HepG2 (cell line): ENCODE measurements at regions not wholly inside any gene's neighbourhood (a gene's known extent, or its start where the extent isn't known, plus 50 kb on each side); places are given as distances from the start of the nearest gene placed in this dataset.

ENCODE experiments used
- ISX ChIP-seq: sonication (generic); formaldehyde crosslinking; conservative IDR thresholded peaks from 2 replicates; pipeline ENCODE4 v1.5.0; 2020; ENCODE audit warnings: missing genetic modification reagents
- MYC ChIP-seq: sonication (generic); formaldehyde crosslinking; IDR thresholded peaks from 2 replicates; pipeline ENCODE4 v1.9.0; 2021; ENCODE audit warnings: missing genetic modification reagents, borderline replicate concordance
- NR2C2 ChIP-seq: sonication (generic); formaldehyde crosslinking; IDR thresholded peaks from 2 replicates; pipeline ENCODE4 v1.4.0; 2020; ENCODE audit warnings: missing genetic modification reagents, mild to moderate bottlenecking, moderate library complexity, borderline replicate concordance
- POGZ ChIP-seq: sonication (generic); formaldehyde crosslinking; IDR thresholded peaks from 2 replicates; pipeline ENCODE4 v1.4.0; 2020; ENCODE audit warnings: mild to moderate bottlenecking, missing genetic modification reagents
- SOX6 ChIP-seq, 2 experiments: fragments of 450-650 bp in 1 of 2; sonication (generic) in 1 of 2; formaldehyde crosslinking in 1 of 2; IDR thresholded peaks; 2 replicates each; pipeline versions ENCODE4 v1.4.0 to v1.6.1; 2017 to 2020; ENCODE audit warnings: antibody characterized with exemption in 1 of 2, mild to moderate bottlenecking in 1 of 2, missing genetic modification reagents in 1 of 2
- TGIF2 ChIP-seq: IDR thresholded peaks from 2 replicates; pipeline ENCODE4 v1.6.1; 2016; ENCODE audit warnings: control low read depth, missing compliant biosample characterization
- TOPORS ChIP-seq: sonication (generic); formaldehyde crosslinking; IDR thresholded peaks from 2 replicates; pipeline ENCODE4 v1.8.0; 2023; ENCODE audit warnings: mild to moderate bottlenecking, missing genetic modification reagents
- U2AF1 ChIP-seq: fragments of 200-400 bp; formaldehyde crosslinking; optimal IDR thresholded peaks from 2 replicates; pipeline ENCODE3; 2017; ENCODE audit warnings: mild to moderate bottlenecking, low read depth, low read length
- ZNF563 ChIP-seq: sonication (generic); formaldehyde crosslinking; IDR thresholded peaks from 2 replicates; pipeline ENCODE4 v1.8.0; 2022; ENCODE audit warnings: mild to moderate bottlenecking, moderate library complexity, missing genetic modification reagents
- ZNF678 ChIP-seq: sonication (generic); formaldehyde crosslinking; IDR thresholded peaks from 2 replicates; pipeline ENCODE4 v1.4.0; 2020; ENCODE audit warnings: mild to moderate bottlenecking, missing genetic modification reagents
- TF ChIP-seq, protein P1 (sequence below): sonication (generic); formaldehyde crosslinking; IDR thresholded peaks from 2 replicates; pipeline ENCODE4 v1.4.0; 2020; ENCODE audit warnings: mild to moderate bottlenecking, missing genetic modification reagents
- TF ChIP-seq, protein P2 (sequence below): sonication (generic); formaldehyde crosslinking; IDR thresholded peaks from 2 replicates; pipeline ENCODE4 v1.4.0; 2020; ENCODE audit warnings: missing genetic modification reagents
- TF ChIP-seq, protein P3 (sequence below): sonication (generic); formaldehyde crosslinking; IDR thresholded peaks from 2 replicates; pipeline ENCODE4 v1.4.0; 2020; ENCODE audit warnings: missing genetic modification reagents
- TF ChIP-seq, protein P4 (sequence below): sonication (generic); formaldehyde crosslinking; IDR thresholded peaks from 2 replicates; pipeline ENCODE4 v1.9.0; 2021; ENCODE audit warnings: missing genetic modification reagents, borderline replicate concordance
- TF ChIP-seq, protein P5 (sequence below): IDR thresholded peaks from 2 replicates; pipeline ENCODE4 v1.6.1; 2016; ENCODE audit warnings: missing compliant biosample characterization, missing genetic modification reagents, borderline replicate concordance
- TF ChIP-seq, protein P6 (sequence below): conservative IDR thresholded peaks from 2 replicates; pipeline ENCODE4 v1.6.1; 2018; ENCODE audit warnings: missing genetic modification reagents

DNA sequence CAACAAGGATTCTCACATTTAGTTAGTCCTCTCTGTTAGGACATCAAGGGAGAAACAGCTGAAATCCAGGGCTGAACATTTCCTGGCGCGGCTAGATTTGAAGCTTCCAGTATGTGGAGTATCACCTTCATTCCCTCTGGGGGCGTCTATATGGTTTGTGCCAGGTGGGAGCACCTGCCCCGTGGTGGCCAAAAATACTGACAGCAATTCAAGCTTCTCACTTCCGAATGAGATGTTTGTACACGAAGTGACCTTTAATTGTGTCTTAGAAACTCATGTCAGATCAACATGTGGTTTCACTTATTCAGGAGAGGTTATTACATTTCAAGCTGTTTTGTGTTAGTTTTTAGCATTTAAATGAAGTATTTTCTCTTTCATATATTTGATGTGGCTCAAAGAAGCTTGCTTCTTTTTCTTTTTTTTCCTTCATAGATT lies 67.3 kb upstream of the ZNF217 start (continued):
- TF ChIP-seq MYC, result no peak
- TF ChIP-seq ZNF678 (CRISPR knock-in tag), result no peak
- TF ChIP-seq, protein P1, sequence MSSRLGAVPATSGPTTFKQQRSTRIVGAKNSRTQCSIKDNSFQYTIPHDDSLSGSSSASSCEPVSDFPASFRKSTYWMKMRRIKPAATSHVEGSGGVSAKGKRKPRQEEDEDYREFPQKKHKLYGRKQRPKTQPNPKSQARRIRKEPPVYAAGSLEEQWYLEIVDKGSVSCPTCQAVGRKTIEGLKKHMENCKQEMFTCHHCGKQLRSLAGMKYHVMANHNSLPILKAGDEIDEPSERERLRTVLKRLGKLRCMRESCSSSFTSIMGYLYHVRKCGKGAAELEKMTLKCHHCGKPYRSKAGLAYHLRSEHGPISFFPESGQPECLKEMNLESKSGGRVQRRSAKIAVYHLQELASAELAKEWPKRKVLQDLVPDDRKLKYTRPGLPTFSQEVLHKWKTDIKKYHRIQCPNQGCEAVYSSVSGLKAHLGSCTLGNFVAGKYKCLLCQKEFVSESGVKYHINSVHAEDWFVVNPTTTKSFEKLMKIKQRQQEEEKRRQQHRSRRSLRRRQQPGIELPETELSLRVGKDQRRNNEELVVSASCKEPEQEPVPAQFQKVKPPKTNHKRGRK (CRISPR knock-in tag), result peak; percentile 76; the same call in 1 of the 2 replicates
- TF ChIP-seq, protein P2, sequence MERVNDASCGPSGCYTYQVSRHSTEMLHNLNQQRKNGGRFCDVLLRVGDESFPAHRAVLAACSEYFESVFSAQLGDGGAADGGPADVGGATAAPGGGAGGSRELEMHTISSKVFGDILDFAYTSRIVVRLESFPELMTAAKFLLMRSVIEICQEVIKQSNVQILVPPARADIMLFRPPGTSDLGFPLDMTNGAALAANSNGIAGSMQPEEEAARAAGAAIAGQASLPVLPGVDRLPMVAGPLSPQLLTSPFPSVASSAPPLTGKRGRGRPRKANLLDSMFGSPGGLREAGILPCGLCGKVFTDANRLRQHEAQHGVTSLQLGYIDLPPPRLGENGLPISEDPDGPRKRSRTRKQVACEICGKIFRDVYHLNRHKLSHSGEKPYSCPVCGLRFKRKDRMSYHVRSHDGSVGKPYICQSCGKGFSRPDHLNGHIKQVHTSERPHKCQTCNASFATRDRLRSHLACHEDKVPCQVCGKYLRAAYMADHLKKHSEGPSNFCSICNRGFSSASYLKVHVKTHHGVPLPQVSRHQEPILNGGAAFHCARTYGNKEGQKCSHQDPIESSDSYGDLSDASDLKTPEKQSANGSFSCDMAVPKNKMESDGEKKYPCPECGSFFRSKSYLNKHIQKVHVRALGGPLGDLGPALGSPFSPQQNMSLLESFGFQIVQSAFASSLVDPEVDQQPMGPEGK, result 0 out of 2 replicates have a peak, but pooled peaks have one; percentile 22
- TF ChIP-seq, protein P3, sequence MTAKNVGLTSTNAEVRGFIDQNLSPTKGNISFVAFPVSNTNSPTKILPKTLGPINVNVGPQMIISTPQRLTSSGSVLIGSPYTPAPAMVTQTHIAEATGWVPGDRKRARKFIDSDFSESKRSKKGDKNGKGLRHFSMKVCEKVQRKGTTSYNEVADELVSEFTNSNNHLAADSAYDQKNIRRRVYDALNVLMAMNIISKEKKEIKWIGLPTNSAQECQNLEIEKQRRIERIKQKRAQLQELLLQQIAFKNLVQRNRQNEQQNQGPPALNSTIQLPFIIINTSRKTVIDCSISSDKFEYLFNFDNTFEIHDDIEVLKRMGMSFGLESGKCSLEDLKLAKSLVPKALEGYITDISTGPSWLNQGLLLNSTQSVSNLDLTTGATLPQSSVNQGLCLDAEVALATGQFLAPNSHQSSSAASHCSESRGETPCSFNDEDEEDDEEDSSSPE (CRISPR knock-in tag), result peak; percentile 9; the same call in 1 of the 2 replicates
- TF ChIP-seq TOPORS, result no peak
- TF ChIP-seq, protein P4, sequence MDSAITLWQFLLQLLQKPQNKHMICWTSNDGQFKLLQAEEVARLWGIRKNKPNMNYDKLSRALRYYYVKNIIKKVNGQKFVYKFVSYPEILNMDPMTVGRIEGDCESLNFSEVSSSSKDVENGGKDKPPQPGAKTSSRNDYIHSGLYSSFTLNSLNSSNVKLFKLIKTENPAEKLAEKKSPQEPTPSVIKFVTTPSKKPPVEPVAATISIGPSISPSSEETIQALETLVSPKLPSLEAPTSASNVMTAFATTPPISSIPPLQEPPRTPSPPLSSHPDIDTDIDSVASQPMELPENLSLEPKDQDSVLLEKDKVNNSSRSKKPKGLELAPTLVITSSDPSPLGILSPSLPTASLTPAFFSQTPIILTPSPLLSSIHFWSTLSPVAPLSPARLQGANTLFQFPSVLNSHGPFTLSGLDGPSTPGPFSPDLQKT (CRISPR knock-in tag), result no peak
- TF ChIP-seq POGZ (CRISPR knock-in tag), result no peak
- no peak for TF ChIP-seq TGIF2 (CRISPR knock-in tag)
- TF ChIP-seq ISX (CRISPR knock-in tag), result no peak
- TF ChIP-seq, protein P5, sequence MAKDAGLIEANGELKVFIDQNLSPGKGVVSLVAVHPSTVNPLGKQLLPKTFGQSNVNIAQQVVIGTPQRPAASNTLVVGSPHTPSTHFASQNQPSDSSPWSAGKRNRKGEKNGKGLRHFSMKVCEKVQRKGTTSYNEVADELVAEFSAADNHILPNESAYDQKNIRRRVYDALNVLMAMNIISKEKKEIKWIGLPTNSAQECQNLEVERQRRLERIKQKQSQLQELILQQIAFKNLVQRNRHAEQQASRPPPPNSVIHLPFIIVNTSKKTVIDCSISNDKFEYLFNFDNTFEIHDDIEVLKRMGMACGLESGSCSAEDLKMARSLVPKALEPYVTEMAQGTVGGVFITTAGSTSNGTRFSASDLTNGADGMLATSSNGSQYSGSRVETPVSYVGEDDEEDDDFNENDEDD (CRISPR knock-in tag), result no peak
- no peak for TF ChIP-seq SOX6 (IDR thresholded peaks at IDR 0.05)
- no peak for TF ChIP-seq SOX6 (CRISPR knock-in tag; IDR thresholded peaks at IDR 0.05)
- TF ChIP-seq, protein P6, sequence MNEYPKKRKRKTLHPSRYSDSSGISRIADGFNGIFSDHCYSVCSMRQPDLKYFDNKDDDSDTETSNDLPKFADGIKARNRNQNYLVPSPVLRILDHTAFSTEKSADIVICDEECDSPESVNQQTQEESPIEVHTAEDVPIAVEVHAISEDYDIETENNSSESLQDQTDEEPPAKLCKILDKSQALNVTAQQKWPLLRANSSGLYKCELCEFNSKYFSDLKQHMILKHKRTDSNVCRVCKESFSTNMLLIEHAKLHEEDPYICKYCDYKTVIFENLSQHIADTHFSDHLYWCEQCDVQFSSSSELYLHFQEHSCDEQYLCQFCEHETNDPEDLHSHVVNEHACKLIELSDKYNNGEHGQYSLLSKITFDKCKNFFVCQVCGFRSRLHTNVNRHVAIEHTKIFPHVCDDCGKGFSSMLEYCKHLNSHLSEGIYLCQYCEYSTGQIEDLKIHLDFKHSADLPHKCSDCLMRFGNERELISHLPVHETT, result no peak
- TF ChIP-seq ZNF563 (CRISPR knock-in tag), result no peak
- no peak for TF ChIP-seq NR2C2
- no peak for TF ChIP-seq U2AF1
